MM.1S (cell line): ENCODE measurements at regions not wholly inside any gene's neighbourhood (a gene's known extent, or its start where the extent isn't known, plus 50 kb on each side); places are given as distances from the start of the nearest gene placed in this dataset.

Experiments used
- EZH2phosphoT487 ChIP-seq: fragments of 300-600 bp; sonication (generic); IDR thresholded peaks from 2 replicates; pipeline ENCODE4 v1.6.1; 2018; ENCODE audit warnings: antibody characterized with exemption, low read length
- TF ChIP-seq, protein P1 (sequence below): fragments of 300-600 bp; sonication (generic); IDR thresholded peaks from 2 replicates; pipeline ENCODE4 v1.5.1; 2016; ENCODE audit warnings: antibody characterized with exemption, low read length, mixed read lengths

DNA sequence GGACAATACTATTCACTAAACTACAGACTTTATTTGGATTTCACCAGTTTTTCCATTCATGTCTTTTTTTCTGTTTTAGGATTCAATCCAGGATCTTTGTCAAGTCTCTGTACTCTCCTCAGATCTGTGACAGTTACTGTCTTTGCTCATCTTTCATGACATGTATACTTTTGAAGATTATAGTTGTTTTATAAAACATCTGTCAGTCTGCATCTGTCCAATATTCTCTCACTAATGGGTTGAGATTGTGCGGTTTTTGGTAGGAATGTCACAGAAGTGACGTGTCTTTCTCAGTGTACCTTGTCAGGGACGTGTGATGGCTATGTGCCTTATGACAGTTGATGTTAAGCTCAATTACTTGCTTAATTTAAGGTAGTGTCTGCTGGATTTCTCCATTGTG lies 124.9 kb upstream of the TPK1 start:
- TF ChIP-seq, protein P1, sequence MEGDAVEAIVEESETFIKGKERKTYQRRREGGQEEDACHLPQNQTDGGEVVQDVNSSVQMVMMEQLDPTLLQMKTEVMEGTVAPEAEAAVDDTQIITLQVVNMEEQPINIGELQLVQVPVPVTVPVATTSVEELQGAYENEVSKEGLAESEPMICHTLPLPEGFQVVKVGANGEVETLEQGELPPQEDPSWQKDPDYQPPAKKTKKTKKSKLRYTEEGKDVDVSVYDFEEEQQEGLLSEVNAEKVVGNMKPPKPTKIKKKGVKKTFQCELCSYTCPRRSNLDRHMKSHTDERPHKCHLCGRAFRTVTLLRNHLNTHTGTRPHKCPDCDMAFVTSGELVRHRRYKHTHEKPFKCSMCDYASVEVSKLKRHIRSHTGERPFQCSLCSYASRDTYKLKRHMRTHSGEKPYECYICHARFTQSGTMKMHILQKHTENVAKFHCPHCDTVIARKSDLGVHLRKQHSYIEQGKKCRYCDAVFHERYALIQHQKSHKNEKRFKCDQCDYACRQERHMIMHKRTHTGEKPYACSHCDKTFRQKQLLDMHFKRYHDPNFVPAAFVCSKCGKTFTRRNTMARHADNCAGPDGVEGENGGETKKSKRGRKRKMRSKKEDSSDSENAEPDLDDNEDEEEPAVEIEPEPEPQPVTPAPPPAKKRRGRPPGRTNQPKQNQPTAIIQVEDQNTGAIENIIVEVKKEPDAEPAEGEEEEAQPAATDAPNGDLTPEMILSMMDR = no peak
- TF ChIP-seq EZH2phosphoT487 = no peak
